Putamen (tissue), 1 donor: ENCODE measurements at regions not wholly inside any gene's neighbourhood (a gene's known extent, or its start where the extent isn't known, plus 50 kb on each side); places are given as distances from the start of the nearest gene placed in this dataset.
"Not testable (repeated sequence)": the region's sequence is repeated elsewhere in the genome, so short reads cannot be mapped to it uniquely, and the experiment has no call there.

ENCODE experiments used
- DNase-seq: peaks from one replicate; pipeline ENCODE4 v3.0.0-alpha.2; 2016; ENCODE audit warnings: low spot score

DNA sequence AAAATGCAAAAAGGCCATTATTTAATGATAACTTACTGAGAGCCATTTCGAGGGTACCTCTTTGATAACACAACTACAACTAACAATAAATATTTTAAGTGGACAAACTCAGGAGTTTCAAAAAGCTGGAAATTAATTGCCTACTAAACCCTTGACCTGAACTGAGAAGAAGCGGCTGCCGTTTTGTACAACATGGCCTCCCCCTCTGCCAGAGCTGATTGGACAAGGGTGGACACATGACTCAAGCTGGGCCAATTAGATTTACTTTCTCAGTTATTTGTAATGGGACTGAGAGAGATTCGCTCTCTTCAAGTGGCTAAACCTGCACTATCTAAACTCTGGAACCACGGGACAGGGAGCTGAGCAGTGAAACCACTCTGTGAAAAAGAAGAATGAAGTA lies 135.9 kb upstream of the SERPINE2 start:
- DNase-seq: no peak

DNA sequence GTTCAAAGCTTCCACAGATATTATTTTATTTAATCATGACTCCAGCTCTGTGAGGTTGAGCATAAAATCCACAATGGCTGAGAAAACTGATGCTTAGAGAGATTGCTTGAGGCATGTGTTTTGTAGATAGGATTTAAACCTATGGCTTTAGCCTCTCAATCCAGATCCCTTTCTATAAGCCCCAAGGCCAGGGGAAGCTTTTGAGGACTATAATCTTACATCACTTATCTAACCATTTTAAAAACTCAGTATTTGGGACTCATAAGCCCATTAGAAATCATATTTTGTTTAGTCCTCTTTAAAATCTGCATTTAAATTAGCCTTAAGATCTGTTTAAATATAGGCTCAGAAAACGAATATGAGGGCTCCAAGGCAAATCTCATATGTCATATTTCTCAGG lies 135.4 kb upstream of the SERPINE2 start:
- DNase-seq: no peak

- no peak for DNase-seq
Observed at GRCh38 chr2:224173933-224174332, 134.8 kb upstream of the SERPINE2 start.

DNA sequence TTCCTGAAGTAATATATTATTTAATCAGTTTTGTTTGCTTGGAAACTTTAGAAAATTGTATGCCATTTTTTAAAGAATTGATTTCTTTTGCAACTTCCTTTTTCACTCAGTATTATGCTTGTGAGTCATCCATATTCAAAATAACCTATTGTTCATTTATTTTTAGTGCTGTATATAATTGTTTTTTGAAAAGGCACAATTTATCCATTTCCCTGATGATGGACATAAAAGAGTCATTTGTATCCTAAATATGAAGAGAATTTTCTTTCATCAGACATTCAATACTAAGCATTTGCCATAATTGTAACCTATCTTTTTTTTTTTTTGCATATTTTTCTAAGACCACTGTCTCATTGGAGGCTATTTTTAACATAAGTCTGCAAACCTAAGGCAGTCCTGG lies 134.1 kb upstream of the SERPINE2 start:
- DNase-seq: no peak

- DNase-seq: peak; percentile 9
Observed at GRCh38 chr2:224171226-224171625, 132.1 kb upstream of the SERPINE2 start.

GRCh38 chr2:224169847-224170246 lies 130.8 kb upstream of the SERPINE2 start:
- DNase-seq: no peak

- DNase-seq: not testable (repeated sequence)
Observed at GRCh38 chr2:224167781-224168180, 128.7 kb upstream of the SERPINE2 start.

DNA sequence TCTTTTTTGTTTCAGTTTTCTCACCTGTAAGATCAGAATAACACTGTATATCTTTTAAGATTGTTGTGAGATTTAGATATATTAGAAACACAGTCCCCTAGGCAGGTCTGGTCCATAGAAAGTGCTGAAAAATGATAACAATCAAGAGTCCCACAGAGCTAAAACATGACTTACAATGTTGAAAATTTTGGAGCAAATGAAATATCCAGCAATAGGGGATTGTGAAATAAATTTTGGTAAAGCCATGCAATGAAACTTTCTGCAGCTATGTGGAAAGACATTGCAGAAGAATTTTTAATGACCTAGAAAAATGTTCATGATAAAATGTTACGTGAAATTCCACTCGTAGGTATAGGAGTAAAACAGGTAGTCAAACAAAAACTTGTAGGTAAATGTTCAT lies 127.6 kb upstream of the SERPINE2 start:
- DNase-seq: no peak

- no peak for DNase-seq
Observed at GRCh38 chr2:224165901-224166319, 126.8 kb upstream of the SERPINE2 start.

DNA sequence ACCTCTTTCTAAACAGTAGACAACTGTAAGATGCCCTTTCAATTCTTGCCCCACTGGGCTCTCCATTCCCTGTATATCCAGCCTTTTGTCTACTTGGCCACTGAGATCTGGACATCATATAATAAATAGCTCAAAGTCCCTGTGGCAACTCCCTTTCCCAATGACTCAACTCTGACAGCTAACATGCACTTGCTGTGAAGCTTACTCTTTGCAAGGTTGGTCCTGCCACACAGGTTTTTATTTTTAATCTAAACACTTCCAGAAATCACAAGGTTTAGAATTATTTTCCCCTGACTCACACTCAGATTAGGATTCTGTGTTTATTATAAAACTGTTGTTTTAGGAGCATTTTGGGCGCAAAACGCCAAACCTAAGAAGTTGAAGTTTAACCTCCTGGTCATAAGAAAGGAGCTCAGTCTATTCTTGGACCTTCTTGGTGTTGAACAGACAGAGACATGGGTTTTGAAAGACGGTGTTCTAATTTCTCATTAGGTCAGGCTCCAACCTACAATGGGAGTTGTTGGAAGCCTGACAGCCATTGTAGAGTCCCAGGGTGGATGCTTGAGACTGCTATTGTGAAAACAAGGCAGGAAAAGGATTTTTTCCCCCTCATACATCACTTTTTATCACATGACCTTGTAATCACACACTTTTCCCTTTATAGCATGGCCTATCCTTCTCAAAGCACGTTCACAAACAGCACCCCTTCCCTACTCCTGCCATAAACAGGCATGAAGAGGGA lies 124.7 kb upstream of the SERPINE2 start:
- no peak for DNase-seq

- DNase-seq: no peak
Observed at GRCh38 chr2:224162122-224162521, 123.0 kb upstream of the SERPINE2 start.

- DNase-seq: no peak
Observed at GRCh38 chr2:224161712-224162111, 122.6 kb upstream of the SERPINE2 start.

GRCh38 chr2:224160917-224161316 lies 121.8 kb upstream of the SERPINE2 start:
- no peak for DNase-seq

DNA sequence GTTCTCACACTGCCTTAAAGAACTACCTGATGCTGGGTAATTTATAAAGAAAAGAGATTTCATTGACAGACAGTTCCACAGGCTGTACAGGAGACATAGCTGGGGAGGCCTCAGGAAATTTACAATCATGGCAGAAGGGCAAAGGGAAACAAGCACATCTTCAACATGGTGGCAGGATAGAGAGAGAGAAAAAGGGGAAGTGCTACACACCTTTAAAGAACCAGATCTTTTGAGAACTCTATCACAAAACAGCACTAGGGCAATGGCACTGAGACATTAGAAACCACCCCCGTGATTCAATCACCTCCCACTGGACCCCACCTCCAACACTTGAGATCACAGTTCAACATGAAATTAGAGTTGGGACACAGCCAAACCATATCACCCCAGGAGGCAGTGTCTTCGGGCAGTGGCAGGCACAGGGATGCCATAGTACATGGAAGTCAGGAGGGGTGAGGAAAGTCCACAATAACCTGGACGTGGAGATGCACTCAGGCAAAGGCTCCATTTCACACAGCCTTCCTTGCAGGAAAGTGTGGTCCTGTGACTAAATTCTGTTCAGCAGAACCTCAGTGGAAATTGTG lies 120.4 kb upstream of the SERPINE2 start:
- DNase-seq: no peak

GRCh38 chr2:224158831-224159230 lies 119.7 kb upstream of the SERPINE2 start:
- DNase-seq: no peak

DNA sequence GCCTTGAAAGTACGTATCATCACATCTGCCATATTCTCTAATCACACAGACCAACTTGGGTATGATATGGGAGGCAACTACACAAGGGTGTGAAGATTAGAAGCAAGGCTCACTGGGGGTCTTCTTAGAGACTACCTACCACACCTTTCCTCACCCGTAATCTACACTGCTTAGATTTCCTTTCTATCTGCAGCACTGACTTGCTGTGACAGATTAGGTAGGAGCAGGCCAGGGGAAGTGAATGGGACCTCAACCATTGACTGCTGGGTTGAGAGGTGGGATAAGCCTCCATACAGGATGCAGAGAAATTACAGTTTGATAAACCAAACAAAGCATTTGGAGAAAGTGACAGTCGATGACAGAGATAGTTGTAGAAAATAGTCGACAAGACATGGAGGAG lies 119.0 kb upstream of the SERPINE2 start:
- DNase-seq: no peak

- no peak for DNase-seq
Observed at GRCh38 chr2:224157655-224158054, 118.6 kb upstream of the SERPINE2 start.

DNA sequence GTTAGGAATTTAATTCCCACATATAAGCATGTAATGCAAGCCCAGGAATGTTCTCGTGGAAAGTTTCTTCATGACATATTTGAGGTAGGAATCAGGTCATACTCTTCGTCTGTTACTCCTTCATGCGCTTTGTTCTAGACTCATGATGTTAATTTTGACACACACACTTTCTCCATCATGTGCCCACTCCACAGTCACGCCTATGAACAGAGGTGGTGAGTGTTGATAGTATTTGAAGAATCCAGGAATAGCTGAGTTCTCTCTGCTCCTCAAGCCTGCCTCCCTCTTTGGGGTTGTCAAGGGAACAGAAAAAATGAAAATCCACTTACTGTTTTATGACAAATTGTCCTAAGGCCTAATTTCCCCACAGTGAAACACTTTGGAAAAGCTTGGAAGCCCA lies 117.3 kb upstream of the SERPINE2 start:
- peak; percentile 17 for DNase-seq

- DNase-seq: no peak
Observed at GRCh38 chr2:224155896-224156295, 116.8 kb upstream of the SERPINE2 start.

DNA sequence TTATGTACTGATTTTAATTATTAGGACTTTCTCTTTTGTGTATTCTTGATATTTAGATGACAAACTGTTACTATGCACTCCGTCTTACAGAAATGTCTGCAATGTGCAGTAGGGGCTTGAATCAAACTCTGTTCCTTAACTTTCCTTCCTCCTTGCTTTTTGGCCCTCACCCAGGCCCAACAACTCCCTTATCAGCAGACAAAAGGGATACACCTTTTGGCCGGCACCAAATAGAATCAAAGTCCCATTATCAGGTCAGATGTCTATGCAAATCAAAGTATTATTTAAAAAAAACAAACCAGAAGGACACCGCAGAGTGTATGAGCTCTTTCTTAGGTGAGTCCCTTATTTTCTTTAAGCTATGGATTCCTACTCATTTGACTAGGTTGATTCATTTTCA lies 116.3 kb upstream of the SERPINE2 start:
- DNase-seq: no peak

GRCh38 chr2:224151680-224152310 lies 112.7 kb upstream of the SERPINE2 start:
- DNase-seq: no peak

GRCh38 chr2:224151161-224151560 lies 112.1 kb upstream of the SERPINE2 start:
- DNase-seq: no peak

DNA sequence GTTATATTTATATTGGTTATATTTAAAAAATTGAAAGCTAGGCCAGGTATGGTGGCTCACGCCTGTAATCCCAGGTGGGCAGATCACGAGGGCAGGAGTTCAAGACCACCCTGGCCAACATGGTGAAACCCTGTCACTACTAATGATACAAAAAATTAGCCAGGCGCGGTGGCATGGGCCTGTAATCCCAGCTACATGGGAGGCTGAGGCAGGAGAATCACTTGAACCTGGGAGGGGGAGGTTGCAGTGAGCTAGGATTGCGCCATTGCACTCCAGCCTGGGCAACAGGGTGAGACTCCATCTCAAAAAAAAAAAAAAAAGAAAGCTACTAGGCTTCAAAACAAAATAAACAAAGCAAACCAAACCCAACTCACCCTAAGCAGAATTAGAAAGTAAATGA lies 109.0 kb upstream of the SERPINE2 start:
- DNase-seq: not testable (repeated sequence)
